Activated CD4-positive, alpha-beta T cell treated with anti-CD3 and anti-CD28 coated beads, Interleukin-2, Interleukin-4, amounts not matched to agents 100 ng/mL and 50 ng/mL, durations not matched to agents 16 hours and 8 hours (primary cell): ENCODE measurements at regions not wholly inside any gene's neighbourhood (a gene's known extent, or its start where the extent isn't known, plus 50 kb on each side); places are given as distances from the start of the nearest gene placed in this dataset.
A peak's percentile ranks its signal among the peaks of the same experiment; 100 is the strongest.

Experiments
- DNase-seq: peaks from one replicate; pipeline ENCODE4 v3.0.0-alpha.2; 2020; ENCODE audit warnings: low spot score

DNA sequence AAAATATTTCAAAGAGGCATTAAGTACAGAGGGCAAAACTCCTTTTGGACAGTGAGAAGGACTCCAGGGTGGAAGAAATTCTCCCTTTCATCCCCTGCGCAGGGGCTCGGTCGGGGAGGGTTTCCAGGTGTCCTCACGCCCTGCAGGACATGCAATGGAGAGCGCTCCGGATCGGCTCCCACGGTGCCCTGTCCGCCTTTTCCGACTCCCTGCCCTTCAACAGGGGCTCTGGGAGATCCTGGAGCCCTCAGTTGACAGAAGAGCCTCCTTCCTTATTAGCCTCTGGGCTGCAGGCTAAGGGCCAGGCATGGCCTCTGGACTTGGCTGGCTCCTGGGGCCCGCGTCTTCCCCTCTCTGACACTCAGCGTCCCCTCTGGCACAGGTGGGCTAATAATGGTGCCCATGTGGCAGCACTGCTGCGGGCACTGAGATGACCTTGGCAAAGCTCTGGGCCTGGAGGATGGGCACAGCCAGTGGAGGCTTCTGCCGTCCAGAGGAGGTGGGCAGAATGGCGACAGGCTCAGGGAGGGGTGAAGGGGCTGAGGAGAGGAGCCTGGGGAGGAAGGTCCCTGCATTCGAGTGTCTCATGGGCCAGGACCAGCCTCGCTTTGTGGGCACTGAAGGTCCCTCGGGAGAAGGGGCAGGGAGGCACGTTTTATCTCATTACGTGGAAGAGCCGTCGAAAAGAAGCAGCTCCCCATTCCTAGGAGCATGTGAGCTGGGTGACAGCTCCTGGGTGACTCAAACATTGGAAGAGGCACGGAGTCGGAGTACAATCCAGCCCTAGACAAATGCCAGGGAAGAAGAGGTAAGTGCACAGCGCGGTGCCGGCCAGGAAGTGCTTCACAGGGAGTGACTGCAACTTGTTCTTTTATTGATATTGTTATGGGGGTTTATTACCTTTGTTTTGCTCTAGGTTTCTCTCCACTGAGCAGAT is 161.7 kb downstream of the IRF8 start:
- DNase-seq, result no peak

- DNase-seq, result no peak
These were observed 162.3 kb downstream of the IRF8 start for GRCh38 chr16:86061318-86061695.

- no peak for DNase-seq
These were observed 162.8 kb downstream of the IRF8 start for GRCh38 chr16:86061721-86062120.

GRCh38 chr16:86062271-86062965 is 163.5 kb downstream of the IRF8 start:
- no peak for DNase-seq

DNA sequence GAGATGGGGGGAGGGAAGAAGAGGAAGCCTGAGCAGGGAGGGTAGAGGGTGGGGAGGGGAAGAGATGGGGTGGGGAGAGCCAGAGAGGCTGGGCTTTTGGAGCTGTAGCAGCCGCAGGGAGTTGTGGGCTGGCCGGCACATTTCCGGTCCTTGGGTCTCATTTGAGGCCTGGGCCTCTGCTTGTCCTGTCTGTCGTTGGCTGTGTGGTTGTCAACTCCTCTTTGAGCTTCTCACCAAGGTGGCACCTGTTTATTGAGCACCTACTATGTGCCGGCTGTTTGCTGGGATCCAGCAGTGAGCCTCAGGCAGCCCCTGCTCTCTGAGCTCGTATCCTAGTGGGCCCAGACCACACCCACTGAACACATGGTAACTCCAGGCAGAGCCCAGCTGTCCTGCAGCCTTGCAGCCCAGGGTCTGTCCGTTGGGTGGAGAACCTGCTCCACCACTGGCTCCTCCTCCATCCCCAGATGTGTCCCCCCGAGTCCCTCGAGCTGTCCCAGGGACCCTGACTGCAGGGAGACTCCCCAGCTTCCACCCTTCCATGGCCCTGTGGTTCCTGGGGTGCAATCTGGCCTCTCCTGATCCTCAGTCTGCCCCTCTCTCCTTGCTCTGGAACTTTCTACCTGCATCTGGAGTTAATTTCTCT is 164.9 kb downstream of the IRF8 start:
- no peak for DNase-seq

DNA sequence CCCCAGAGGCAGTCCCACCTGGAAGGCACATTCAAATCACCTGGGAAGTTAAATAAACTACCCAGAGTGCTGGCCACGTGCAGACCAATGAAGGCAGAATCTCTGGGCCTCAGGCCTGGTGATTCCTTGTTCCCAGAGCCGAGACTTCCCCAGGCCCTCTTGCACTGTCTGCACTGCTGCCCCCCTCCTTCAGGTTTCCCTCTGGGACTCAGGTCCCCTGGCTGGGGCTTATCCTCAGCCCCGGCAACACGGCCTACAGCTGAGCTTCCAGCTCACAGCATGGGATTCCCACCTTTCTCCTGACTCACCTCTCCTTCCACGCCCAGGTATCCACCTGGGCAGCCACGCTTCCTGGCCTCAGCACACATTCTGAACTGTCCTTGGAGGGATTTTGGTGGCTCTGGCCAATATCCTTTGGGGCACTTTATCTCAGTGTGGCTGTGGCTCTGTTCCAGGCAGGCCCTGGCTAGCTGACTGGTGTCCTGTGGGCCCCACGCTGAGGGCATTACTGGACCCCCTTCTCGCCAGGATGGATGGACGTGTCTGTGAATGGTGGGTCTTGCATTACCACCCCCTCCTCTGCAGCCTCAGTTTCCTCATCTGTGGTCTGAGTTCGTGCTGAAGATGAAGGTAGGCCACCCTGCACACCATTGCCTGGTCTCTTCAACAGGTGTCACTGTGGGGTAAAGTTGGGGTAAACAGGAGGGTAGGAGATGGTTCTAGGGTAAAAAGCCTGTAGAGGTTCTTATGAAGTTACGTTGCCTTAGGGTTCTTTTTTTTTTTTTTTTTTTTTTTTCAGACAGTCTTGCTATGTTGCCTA is 165.7 kb downstream of the IRF8 start:
- DNase-seq, result no peak

GRCh38 chr16:86065711-86066110 is 166.7 kb downstream of the IRF8 start:
- no peak for DNase-seq

DNA sequence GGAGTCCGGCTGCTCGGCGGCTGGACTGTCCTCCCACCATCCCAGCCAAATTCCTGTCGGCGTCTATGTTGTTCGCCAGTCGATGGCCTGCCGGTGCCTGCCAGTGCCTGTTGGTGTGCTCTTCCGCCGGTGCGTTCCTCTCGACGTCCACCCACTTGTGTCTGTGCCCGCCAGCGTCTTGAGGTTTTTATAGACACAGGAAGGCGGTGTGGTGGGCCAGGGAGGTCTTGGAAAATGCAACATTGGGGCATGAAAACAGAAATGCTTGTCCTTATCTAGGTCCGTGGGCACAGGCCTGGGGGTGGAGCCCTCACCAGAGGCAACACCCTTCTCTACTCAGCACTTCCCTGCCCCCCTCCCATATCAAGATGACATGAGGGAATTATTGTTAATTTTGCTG is 167.8 kb downstream of the IRF8 start:
- DNase-seq, result no peak

- DNase-seq, result no peak
These were observed 168.6 kb downstream of the IRF8 start for GRCh38 chr16:86067516-86067915.

- no peak for DNase-seq
These were observed 169.0 kb downstream of the IRF8 start for GRCh38 chr16:86067936-86068335.

DNA sequence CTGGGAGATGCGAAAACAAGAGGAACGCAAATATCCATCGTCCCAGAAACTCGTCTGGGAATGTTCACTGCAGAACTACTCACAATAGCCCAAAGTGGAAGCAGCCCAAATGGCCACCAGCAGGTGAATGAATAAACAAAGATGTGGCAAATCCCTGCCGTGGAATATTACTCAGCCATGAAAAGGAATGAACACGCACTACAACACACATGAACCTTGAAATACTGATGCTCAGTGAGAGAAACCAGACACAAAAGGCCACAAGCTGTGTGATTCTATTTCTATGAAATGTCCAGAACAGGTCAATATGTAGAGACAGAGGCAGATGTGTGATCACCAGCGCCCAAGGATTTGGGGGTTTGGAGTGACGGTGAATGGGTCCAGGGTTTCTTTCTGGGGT is 169.8 kb downstream of the IRF8 start:
- DNase-seq, result no peak

GRCh38 chr16:86069736-86070298 is 170.9 kb downstream of the IRF8 start:
- DNase-seq, result no peak

GRCh38 chr16:86070484-86070883 is 171.5 kb downstream of the IRF8 start:
- DNase-seq, result no peak

DNA sequence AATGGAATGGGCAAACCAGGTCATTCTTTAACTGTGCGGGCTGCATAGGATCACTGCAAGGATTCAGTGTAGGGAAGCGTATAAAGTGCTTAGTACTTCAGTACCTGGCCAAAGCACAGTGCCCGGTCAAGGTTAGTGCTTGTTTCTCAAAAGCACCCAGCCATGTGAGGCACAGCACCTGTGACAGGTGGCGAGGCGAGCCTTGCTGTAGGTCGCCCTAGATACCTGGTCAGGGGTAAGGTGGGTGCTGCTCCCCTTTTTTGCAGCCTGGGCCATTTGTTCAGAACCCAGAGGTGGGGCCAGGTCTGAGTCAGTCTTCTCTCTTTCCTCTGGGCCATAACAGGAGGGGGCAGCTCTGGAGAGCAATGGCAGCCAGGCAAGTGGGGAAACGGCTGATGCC is 172.0 kb downstream of the IRF8 start:
- DNase-seq, result no peak

DNA sequence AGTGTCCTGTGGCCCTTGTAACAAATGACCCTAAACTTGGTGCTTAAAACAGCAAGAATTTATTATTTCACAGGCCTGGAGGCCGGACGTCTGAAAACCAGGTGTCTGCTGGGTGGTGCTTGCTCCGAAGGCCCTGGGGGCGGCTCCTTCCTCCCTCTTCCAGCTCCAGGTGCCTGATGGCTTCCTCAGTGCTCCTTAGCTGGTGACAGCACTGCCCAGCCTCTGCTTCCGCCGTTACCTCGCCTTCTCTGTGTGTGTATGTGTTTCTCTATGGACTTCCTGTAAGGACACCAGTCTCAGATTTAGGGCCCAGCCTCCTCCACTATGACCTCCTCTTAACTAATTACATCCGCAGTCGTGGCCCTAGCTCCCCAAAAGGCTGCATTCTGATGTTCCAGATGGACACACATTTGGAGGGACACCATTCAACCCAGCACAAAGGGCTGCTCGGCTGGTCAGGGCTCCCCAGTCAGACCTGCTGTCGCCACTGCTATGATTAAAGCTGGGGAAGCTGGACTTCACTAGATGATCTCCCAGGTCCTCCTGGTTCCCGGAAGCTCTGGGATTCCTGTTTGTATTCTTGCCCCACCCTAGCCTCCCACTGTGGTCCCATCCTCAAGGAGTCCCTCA is 172.8 kb downstream of the IRF8 start:
- DNase-seq, result no peak

DNA sequence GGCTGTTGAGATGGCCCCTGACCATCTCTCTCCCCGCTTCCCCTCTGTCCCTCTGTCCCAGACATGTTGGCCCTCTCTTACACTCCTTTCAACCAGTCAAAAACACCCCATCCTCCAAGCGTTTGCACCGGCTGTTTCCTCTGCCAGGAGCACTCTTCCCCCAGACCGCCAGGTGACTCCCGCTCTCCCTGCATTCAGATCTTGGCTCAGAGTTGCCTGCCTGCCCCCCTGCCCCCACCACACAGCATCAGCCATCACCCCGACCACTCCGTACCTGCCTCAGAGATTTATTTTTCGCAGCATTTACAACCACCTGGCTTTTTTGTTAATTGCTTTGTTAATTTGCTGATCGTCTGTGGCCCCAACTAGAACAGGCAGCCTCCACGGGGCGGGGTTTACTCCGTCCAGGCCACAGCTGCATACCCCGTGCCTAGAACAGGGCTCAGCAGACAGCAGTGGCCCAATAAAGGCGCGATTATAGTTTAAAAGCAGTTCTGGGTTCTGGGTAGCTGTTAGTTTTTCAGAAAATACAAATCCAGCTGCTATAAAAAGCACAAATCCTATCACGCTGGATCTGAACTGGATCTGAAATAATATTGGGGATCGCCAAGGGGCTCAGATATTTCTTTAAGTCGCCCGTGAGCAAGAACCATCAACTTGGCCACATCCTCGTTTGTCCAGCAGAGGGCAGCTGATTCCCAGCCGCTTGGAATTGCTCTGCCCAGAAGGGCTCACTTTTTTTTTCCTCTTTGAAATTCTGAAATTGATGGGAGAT is 173.6 kb downstream of the IRF8 start:
- DNase-seq, result peak; percentile 48

GRCh38 chr16:86073103-86073625 is 174.2 kb downstream of the IRF8 start:
- no peak for DNase-seq

DNA sequence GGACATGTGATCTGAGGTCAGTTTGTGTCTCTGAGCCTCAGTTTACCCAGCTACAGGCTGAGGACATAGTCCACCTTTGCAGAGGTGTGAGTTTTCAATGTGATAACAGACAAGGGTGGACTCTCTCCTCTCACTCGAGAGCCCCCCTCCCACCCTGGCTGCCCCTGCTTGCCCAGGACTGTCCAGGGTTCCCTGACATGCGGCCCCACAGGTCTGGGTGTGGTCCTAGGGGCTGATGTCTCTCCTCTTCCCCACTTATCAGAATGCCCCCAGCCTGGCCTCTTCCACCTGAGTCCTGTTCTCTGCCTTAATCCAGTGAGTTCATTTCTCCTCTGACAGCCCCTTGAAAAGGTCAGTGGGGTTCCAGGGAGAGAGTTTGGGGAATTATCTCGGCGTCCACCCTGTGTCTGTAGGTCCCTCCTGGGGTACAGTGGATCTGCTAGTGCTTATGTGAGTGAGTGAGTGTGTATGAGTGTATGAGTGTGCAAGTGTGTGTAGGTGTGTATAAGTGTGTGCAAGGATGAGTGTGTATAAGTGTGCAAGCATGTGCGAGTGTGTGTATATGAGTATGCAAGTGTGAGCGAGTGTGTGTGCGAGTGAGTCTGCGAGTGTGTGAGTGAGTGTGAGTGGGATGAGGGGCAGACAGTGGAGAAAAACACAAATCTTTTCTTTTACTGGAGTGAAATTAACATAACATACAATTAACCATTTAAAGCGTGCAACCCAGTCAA is 175.0 kb downstream of the IRF8 start:
- no peak for DNase-seq

- no peak for DNase-seq
These were observed 175.9 kb downstream of the IRF8 start for GRCh38 chr16:86074651-86075487.
